ENCODE measurements at regions not wholly inside any gene's neighbourhood (a gene's known extent, or its start where the extent isn't known, plus 50 kb on each side); places are given as distances from the start of the nearest gene placed in this dataset.

GRCh38 chr12:46443594-46444263 is 71.2 kb upstream of the SLC38A2 start:
- DNase-seq = no peak

GRCh38 chr12:46442738-46443137 is 70.2 kb upstream of the SLC38A2 start:
- no peak for DNase-seq

GRCh38 chr12:46442239-46442638 is 69.7 kb upstream of the SLC38A2 start:
- DNase-seq = no peak

GRCh38 chr12:46439793-46440511 is 67.4 kb upstream of the SLC38A2 start:
- no peak for DNase-seq

GRCh38 chr12:46438719-46439319 is 66.2 kb upstream of the SLC38A2 start:
- no peak for DNase-seq

- no peak for DNase-seq
Observed at GRCh38 chr12:46438256-46438655, 65.7 kb upstream of the SLC38A2 start.

- no peak for DNase-seq
Observed at GRCh38 chr12:46437469-46437868, 64.9 kb upstream of the SLC38A2 start.

GRCh38 chr12:46436747-46437146 is 64.2 kb upstream of the SLC38A2 start:
- no peak for DNase-seq

GRCh38 chr12:46435625-46436024 is 63.1 kb upstream of the SLC38A2 start:
- DNase-seq = no peak

GRCh38 chr12:46435029-46435428 is 62.5 kb upstream of the SLC38A2 start:
- DNase-seq = no peak

GRCh38 chr12:46433829-46434228 is 61.3 kb upstream of the SLC38A2 start:
- DNase-seq = no peak

- no peak for DNase-seq
Observed at GRCh38 chr12:46432325-46432724, 59.8 kb upstream of the SLC38A2 start.

- no peak for DNase-seq
Observed at GRCh38 chr12:46430340-46430948, 57.9 kb upstream of the SLC38A2 start.

All from activated CD4-positive, alpha-beta T cell treated with anti-CD3 and anti-CD28 coated beads, Interleukin-2, amount 50 U/mL, for 4 hours (primary cell).